Astrocyte of the cerebellum (primary cell): ENCODE measurements at regions not wholly inside any gene's neighbourhood (a gene's known extent, or its start where the extent isn't known, plus 50 kb on each side); places are given as distances from the start of the nearest gene placed in this dataset.

ENCODE experiments used
- DNase-seq: peaks from one replicate; pipeline ENCODE4 v3.0.0-alpha.2; 2011; ENCODE audit warnings: low read depth
- H3K4me3 ChIP-seq: 2 replicates; pipeline ENCODE4 v1.5.1; 2011; ENCODE audit warnings: mild to moderate bottlenecking, low read depth, low read length, moderate library complexity
- in situ Hi-C: cut with HindIII; loops from 2 replicates; pipeline ENCODE4 v1.10.0; 2017; ENCODE audit warnings: low sequenced_read_pairs
- TF ChIP-seq, protein P1 (sequence below): IDR thresholded peaks from 2 replicates; pipeline ENCODE4 v1.5.1; 2012; ENCODE audit warnings: low read length, low read depth, moderate library complexity, mild to moderate bottlenecking; ENCODE audit errors: missing control alignments

DNA sequence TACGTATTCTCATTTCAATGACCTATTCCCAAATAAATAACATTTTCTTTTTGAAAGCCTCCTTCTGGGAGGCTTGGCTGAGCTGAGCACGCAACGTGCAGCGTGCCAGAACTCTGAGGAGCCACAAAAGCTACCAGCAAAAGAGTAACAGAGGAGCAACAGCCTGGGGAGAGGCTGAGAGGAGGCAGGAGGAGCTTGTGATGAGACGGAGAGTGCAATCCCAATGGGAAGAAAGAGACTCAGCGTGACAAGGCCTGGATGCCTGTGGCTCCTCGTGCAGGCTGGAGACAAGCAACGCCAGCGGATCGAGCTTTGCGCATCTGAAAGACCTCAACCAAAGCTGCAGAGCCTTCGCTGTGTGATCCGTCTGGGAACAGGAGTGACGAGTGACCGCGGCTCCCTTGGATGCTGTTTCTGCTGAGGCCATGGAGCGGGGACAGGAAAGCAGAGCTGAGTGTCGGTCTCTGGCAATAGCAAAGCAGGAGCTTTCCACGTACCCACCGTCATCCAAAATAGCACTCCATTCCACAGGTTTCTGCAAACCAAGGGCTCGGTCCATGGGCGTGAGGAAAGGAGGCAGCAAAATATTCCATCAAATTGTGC is 171.7 kb upstream of the PFKP start:
- in situ Hi-C loops = no loop called here
- DNase-seq = no peak
- TF ChIP-seq, protein P1, sequence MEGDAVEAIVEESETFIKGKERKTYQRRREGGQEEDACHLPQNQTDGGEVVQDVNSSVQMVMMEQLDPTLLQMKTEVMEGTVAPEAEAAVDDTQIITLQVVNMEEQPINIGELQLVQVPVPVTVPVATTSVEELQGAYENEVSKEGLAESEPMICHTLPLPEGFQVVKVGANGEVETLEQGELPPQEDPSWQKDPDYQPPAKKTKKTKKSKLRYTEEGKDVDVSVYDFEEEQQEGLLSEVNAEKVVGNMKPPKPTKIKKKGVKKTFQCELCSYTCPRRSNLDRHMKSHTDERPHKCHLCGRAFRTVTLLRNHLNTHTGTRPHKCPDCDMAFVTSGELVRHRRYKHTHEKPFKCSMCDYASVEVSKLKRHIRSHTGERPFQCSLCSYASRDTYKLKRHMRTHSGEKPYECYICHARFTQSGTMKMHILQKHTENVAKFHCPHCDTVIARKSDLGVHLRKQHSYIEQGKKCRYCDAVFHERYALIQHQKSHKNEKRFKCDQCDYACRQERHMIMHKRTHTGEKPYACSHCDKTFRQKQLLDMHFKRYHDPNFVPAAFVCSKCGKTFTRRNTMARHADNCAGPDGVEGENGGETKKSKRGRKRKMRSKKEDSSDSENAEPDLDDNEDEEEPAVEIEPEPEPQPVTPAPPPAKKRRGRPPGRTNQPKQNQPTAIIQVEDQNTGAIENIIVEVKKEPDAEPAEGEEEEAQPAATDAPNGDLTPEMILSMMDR = no peak
- no peak overlapping the region for H3K4me3 ChIP-seq

DNA sequence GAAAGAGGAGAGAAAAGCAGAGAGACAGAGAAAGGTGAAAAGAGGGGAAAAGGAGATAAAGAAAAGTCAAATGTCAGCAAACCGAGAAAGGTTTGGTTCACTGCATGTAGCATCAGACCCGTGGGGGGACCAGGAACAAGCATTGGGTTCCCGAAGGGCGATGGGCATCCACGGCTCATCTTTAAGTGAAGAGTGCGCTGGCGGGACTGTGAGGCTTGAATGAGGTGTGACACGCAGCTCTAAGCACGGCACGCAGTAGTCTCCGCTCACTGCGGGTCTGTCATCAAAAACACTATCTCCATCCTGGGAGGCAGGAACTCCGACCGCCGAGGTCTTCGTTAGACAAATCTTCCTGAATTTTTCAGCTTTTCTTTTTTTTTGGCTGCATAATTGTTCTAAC is 173.4 kb upstream of the PFKP start:
- DNase-seq = no peak
- no peak overlapping the region for H3K4me3 ChIP-seq
- in situ Hi-C loops = no loop called here
- TF ChIP-seq, protein P1 = no peak

DNA sequence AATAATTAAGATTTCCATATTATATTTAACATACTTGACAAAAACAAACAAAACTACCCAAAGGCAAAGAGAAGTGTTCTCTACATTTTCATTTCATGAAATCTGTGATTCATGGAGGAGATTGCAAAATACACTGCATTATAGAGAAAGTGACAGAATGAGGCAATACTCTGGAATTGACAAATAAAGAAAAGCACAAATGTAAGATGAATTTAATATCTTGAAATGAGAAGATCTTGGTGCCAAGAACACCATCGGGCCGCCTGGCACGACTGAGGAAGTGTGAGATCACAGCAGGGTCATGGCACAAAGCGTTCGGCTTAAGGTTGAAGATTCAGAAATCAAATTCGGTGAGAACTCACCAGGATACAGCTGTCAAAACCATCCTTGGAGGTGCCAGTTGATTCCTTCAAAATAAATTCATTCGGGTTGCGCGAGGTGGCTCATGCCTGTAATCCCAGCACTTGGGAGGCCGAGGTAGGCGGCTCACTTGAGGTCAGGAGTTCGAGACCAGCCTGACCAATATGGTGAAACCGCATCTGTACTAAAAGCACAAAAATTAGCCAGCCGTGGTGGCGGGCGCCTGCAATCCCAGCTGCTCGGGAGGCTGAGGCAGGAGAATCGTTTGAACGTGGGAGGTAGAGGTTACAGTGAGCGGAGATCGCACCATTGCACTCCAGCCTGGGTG is 174.0 kb upstream of the PFKP start:
- no peak for DNase-seq
- TF ChIP-seq, protein P1 = no peak
- no peak overlapping the region for H3K4me3 ChIP-seq
- in situ Hi-C loops = no loop called here

DNA sequence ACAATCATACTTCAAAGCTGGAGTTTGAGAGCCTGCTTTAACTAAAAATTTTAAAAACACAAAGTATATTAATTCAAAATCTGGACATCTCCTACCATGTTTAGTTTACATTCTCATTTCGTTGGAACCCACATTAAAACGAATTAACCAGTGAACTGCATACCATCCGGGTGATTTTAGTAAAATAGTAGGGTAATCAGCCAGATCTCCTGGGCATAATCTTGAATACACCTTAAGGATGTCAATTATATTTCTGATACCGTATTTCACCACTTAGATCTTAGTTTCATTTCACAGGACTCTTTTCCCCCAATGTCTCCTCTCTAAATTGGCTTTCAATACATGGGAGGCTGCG is 175.6 kb upstream of the PFKP start:
- TF ChIP-seq, protein P1 = no peak
- in situ Hi-C loops = no loop called here
- H3K4me3 ChIP-seq = no peak overlapping the region
- no peak for DNase-seq

DNA sequence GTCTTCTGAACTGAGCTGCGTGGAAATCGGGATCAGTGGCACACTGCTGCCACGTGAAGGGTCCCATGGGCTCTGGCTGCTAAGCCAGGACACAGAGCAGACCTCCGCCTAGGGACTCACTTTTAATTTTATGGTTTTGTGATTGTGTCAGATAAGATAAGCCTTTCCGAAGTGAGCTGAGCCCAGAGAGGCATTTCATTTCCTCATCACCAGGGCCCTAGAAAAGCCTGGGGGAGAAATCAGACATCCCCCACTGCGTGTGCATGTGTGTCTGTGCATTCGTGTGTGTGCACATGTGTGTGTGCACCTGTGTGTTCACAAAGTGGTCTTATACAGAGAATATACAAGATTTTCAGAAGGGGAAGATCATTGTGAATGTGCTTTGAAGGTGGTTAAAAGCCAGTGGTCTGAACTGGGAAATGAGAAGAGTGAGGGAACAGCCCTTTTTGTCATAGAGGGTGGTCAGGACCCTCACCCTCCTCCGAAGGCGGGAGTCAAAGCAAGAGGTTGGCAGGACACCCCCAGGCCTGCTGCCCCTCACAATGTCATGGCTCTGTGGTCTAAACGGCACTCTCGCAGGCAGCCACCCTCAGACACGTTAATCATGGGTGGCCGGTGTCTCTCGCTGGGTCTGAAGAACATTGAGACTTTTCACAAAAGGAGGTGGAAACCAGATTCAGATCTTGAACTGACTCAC is 176.1 kb upstream of the PFKP start:
- in situ Hi-C loops = no loop called here
- TF ChIP-seq, protein P1 = no peak
- DNase-seq = no peak
- no peak overlapping the region for H3K4me3 ChIP-seq

DNA sequence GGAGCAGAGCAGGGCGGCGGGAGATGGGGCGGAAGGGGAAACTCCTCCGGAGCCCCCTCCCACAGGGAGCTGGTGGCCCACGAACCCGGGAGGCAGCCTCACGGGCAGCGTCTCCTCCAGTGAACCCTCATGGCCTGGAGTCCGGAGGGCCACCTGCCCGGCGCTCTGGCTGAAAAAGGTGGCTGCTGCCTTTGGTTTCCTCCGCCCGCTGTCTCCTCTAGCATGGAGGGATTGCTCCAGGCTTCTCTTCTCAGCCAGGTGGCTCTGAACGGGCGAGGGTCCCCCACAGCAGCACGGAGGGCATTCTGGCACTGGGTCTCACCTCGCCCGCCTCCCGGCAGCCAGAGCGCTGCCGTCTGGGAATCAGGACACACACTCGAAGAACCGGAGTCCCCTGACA is 177.3 kb upstream of the PFKP start:
- TF ChIP-seq, protein P1 = no peak
- no peak overlapping the region for H3K4me3 ChIP-seq
- DNase-seq = no peak
- in situ Hi-C loops = no loop called here
